HuH-7 (cell line): ENCODE measurements at regions not wholly inside any gene's neighbourhood (a gene's known extent, or its start where the extent isn't known, plus 50 kb on each side); places are given as distances from the start of the nearest gene placed in this dataset.
"Not testable (repeated sequence)": the region's sequence is repeated elsewhere in the genome, so short reads cannot be mapped to it uniquely, and the experiment has no call there.

Experiments used
- DNase-seq: peaks from one replicate; pipeline ENCODE4 v3.0.0; 2011; ENCODE audit warnings: low spot score

DNA sequence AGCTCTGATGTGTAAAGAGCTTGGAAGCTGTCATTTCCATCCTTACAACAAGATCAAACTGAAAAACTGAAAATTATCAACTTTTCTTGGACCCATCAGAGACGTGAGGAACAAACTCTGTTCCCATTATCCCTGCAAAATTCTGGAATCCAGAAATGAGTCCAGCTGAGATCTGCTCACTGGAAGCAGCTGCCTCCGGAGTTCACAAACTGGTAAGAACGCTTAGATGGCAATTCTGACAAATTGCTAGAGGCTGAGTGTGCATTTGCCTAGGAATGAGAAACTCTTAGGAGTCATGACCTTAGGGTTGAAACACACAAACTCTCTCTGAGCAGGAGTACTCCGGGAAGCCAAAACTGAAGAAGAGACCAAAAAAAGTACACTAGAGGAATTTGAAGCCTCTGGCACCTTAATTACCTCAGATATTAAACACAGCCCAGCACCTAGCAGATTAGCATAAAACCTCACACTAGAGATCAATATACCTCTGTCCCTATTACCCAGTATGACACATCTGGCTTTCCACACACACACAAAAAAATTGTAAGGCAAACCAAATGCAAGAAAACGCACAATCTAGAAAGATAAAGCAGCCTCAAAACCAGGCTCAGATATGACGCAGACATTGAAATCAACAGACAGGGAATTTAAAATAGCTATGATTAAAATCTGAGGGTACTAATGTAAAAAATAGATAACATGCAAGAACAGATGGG lies 233.5 kb upstream of the SGK1 start:
- DNase-seq: no peak

GRCh38 chr6:134550604-134551003 lies 232.7 kb upstream of the SGK1 start:
- no peak for DNase-seq

DNA sequence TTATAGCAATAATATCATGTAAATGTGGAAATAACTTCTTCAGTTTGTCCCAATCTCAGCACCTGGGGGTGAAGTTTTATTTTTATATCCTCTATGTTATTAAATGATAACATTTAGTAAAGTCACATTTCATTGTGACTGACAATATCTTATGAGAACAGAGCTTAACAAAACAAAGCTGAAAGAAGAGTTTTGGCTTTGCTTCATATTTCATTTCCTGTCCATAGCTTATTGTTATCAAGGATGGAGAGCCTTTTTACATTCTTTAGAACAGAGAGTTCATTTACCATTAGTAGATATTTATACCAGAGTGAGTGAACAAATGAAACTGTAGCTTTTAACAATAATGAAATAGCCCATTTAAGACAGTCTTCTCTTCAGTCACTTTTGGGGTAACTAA lies 231.9 kb upstream of the SGK1 start:
- DNase-seq: no peak

- no peak for DNase-seq
Observed at GRCh38 chr6:134546962-134547645, 229.2 kb upstream of the SGK1 start.

DNA sequence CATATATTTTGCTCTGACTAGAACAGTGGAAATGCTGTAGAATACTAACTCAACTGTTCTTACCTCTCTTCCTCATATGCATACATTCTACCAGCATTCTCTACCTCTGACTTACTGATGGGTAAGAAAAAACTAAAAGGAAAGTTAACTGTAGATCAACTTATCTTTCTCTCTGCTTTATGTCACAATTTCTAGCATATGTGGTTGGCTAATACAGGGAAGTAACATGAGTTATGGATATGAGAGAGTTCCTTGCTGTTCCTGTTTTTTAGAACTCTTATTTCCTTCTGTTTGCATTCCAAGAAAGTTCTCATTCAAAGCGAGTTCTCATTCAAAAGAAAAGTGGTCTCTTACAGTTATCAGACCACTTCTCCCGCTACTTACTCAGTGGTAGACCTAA lies 226.8 kb upstream of the SGK1 start:
- DNase-seq: no peak

DNA sequence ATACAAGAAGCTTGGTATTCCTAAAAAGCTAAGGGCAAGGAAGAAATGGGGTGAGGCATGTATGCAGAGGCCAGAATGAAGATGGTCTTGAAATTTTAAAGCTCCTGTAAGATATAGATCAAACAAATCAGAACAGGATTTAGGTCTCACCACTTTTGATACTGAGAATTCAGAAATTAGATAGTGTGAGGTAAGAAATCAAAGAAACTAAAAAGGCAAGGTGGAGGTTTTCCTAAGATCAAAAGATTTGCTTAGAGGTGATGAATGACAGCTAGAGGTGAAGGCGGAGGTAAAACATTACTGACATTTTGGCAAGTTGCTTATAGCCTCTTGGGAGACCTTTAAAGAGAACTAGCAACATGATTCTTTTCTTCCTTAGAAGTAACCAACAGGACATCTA lies 225.2 kb upstream of the SGK1 start:
- DNase-seq: no peak

GRCh38 chr6:134541001-134541400 lies 223.1 kb upstream of the SGK1 start:
- DNase-seq: no peak

DNA sequence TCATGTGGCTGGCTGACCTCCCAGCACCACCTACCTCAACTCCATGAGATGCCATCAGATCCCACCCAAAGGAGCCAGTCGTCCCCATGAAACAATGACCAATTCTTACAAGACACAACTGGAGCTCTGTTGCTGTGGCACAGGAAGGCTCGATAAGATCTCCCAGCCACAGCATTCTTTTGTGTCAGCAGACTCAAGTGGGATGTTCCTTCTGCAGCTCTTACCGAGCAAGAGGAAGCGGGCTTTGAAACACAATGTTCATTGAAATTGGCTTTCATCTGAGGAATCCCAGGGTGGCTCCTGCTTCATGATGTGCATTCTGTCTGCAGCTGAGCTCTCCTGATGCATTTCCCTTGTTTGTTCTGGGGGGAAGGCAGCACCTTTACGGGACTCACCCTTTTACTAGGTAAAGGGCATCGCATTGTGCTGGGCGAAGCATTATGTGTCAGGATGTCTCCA lies 222.0 kb upstream of the SGK1 start:
- DNase-seq: no peak

DNA sequence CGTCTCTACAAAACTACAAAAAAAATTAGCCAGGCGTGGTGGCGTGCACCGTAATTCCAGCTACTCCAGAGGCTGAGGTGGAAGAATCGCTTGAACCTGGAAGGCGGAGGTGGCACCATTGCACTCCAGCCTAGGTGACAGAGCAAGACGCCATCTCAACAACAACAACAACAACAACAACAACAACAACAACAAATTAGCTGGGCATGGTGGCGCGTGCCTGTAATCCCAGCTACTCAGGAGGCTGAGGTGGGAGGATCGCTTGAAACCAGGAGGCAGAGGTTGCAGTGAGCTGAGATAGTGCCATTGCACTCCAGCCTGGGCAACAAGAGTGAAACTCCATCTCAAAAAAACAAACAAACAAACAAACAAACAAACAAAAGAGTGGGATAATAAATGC lies 219.9 kb upstream of the SGK1 start:
- DNase-seq: not testable (repeated sequence)

DNA sequence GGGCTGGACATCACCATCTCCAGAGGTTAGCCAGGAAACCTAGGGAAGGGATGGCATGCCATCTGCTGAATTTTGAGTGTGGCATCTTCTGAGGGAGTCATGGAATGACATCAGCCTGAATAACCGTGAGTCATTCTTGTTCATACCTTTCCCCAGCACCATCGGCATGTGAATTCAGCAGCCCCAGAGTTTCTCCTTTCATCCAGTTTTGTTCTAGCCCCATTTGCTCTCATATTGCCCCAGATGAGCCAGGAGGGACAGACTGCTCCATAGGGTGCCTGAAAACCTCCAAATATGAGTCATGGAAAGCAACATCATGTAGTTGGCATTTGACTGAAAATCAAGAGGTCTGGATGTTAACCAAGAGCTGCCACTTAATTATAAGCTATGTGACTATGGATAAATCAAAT lies 219.2 kb upstream of the SGK1 start:
- no peak for DNase-seq

DNA sequence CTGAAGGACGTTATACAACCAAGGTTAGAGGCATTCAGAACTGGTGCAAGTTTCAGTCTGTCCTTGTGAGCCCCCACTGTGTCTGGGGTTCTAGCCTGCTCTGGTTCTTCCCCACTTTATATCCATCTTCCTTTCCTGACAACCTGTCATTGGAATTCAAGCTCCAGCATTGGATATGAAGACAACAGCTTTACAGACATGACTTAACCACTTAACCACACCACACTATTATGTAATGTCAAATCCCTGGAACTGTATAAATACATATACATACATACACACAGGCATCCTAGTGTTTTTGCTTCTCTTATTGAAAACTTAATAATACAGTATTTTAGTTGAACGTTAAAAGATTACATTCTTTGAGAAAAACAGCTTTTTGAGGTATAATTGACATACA lies 217.9 kb upstream of the SGK1 start:
- DNase-seq: no peak

- no peak for DNase-seq
Observed at GRCh38 chr6:134534708-134535149, 216.8 kb upstream of the SGK1 start.

GRCh38 chr6:134533991-134534390 lies 216.1 kb upstream of the SGK1 start:
- no peak for DNase-seq

DNA sequence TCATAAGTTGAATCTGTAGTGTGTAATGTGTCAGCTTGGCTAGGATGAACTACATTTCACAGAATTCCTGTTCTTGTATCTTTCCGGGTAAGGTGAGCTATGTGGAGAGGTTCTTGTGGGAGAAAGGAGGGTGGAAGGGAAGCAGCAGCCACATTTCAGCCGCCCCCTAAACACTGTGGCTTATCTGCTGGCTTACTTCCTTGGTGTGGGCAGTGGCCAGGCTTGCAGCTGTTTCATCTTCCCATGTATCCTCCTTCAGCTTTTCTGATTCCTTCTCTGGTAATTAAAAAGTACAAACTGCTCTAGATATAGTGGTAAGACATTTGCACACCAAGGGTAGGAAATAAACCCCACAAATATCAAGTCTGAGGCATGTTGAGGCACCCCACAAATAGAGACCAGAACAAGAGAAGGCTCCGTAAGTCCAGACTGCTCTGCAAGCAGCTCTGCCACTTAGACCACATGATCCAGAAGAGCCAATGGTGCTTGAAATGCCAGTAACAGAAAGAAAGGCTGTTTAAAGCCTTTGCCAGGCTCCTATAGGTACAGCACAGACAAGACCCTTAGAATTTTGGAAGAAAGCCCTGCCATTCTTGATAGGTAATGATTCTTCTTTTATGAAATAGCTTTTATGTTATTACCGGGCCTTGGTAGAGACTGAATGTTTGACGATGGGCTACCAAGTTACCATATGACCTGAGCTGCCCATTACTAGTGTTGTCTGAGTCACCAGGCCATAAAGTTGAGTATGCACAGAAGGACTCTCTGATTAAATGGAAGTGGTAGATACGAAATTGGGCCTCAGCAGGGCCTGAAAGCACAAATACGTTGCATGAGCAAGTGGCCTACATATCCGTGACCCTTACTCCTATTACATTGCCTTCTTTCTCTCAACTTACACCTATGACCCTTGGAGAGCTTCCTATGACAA lies 215.0 kb upstream of the SGK1 start:
- DNase-seq: no peak

DNA sequence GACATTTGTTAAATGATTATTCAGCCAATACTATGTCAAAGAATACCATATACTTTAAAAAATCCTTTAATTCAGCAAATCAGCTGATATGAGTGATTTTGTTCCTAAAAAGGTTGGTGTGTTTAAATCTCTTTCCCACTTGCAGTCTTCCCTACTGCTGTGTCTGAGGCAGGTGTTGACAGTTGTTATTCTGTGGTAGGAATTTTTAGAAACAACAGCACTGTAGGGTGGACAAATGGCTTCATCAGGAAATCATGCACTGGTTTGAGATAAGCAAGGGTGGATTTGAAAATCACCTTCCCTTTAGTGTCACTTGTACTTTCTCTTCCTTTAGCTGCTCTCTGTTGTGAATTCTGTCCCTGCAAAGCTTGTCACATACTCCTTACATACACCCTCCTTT lies 213.7 kb upstream of the SGK1 start:
- DNase-seq: no peak

DNA sequence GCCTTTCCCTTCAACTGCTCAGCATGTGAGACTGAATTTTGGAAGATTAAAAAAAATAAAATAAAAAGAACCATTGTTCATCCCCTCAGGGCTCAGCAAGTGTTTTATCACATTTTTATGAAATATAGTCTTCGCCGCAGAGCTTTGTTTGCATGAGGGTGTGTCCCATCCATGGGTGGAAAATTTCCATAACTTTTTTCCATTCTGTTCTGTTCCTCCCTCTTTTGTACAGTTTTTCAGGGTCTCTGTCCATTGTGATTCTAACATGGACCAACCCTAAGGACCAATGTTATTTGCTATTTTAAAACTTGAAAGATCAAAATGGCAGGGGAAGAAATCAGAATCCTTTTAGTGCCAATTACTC lies 213.3 kb upstream of the SGK1 start:
- DNase-seq: no peak

- DNase-seq: peak; percentile 55
Observed at GRCh38 chr6:134529921-134530320, 212.0 kb upstream of the SGK1 start.

GRCh38 chr6:134529305-134529704 lies 211.4 kb upstream of the SGK1 start:
- no peak for DNase-seq

DNA sequence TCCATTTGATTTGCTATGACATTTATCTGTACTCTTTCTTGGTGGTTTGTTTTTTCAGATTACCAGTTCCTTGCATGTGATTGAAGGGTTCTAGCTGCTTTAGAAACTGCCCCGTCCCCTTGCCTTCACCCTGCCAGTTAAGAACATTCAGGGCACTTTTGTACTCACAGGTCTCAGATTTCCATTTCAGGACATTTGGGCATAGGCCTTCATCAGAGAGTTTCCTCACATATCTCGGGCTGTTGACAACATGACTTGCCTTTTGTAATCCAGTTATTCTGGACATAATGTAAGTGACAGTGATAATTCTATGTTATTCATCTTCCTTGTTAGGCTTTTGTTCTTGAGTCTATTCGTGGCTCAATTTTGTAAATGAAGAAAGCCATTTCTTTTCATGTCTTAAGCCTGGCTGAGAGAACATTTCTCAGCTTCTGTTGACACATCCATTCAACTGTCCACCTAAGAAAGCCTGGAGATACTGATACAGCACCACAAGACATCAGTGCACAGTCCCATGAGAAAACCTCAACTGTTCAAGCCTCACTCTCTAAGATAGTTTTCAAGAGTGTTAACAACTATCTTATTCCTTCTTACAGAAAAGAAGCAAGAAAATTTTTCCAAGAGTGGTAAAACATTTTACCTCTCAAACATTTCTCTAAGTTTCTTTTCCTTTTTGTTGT lies 209.3 kb upstream of the SGK1 start:
- no peak for DNase-seq

GRCh38 chr6:134525190-134525868 lies 207.4 kb upstream of the SGK1 start:
- DNase-seq: no peak

GRCh38 chr6:134523903-134524650 lies 206.2 kb upstream of the SGK1 start:
- DNase-seq: no peak
